HG03432 (cell line): ENCODE measurements at regions not wholly inside any gene's neighbourhood (a gene's known extent, or its start where the extent isn't known, plus 50 kb on each side); places are given as distances from the start of the nearest gene placed in this dataset.
"Not testable (repeated sequence)": the region's sequence is repeated elsewhere in the genome, so short reads cannot be mapped to it uniquely, and the experiment has no call there.

Experiments
- ATAC-seq: cut with Tn5 transposase; IDR thresholded peaks from one replicate; pipeline ENCODE4 v1.9.1; 2021; ENCODE audit warnings: mild to moderate bottlenecking, moderate library complexity; ENCODE audit not compliant: unreplicated experiment

DNA sequence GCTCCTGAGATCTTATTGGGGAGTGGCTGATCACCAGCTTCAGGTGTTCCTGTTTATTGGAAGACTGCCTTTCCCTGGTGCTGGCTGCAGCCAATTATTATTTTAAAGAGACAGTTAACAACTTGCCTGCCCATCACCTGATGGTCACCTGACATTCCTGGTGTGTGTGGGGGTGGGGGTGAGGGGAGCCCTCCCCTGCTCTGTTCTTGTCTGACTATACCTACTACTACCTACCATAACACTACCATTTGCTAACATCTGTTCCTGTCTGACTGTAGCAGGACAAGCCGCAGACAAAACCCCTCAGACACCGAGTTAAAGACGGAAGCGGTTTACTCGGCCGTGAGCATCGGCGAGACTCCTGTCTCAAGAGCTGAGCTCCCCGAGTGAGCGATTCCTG is 54.9 kb upstream of the NBPF3 start:
- ATAC-seq: no peak

DNA sequence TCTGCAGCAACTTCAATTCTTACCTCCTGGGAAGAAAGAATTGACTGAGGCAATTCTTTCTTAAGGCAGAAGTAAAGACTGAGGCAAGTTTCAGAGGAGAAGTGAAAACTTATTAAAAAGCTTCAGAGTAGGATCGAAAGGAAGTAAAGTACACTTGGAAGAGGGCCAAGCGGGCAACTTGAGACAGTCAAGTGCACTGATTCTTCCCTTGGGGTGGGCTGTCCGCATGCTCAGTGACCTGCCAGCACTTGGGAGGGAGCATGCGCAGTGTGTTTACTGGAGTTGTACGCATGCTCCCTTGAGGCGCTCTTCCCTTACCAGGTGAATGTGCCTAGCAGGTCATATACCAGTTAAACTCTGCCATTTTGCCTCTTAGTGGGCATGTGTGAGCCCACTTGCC is 55.3 kb upstream of the NBPF3 start:
- ATAC-seq: no peak

DNA sequence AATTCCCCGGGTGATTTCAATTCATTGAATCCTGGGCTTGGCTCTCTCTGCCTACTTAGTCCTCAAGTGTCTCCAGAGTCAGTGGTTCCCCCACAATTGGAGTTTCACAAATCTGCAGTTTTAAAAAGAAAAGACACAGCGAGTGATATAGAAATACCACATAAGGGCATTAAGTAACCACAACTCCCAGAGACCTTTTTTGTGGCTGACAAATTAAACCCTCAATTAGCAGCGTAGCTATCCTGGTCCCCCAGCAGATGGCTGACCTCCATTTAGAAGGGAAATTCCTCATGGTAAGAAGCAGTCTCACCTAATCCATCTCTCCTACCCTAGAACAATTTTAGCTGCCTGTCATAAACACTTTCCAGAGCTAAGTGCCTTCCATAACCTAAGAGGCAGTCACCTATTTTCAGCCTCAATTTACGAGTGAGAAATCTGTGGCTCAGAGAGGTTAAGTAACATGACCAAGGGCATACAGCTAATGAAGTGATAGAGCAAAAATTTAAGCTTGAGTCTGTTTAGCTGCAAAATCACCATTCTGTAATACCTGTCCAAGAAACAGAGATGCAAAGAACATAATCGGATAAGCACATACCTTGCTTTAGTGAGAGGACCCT is 56.0 kb upstream of the NBPF3 start:
- ATAC-seq: no peak

DNA sequence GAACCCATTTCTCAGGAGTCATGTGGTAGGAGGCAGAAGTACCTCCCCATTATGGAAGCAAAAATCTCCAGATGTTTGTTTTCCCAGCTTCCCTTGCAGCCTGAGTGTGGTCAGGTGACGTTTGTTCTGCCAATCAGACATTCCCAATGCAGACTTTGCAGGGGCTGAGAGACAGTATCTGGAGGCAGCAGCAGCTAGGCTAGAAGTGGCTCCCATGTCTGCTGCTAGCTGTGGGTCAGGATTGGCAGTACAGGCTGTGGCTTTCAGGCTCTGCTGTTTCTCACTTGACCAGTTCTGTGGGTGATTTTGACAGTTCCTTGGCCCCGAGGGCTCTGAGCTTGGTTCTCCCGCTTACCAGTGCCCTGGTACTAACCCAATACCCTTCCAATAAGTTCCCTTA is 58.6 kb upstream of the NBPF3 start:
- ATAC-seq: no peak

DNA sequence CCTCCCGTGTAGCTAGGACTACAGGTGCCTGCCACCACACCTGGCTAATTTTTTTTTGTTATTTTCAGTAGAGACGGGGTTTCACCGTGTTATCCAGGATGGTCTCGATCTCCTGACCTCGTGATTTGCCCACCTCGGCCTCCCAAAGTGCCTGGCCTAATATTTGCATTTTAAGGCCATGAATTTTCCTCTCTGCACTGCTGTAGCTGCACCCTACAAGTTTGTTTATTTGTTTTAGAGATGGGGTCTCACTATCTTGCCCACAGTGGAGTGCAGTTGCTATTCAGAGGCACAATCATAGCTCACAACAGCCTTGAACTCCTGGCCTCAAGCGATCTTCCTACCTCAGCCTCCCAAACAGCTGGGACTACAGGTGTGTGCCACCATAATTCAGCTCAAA is 59.8 kb upstream of the NBPF3 start:
- not testable (repeated sequence) for ATAC-seq

DNA sequence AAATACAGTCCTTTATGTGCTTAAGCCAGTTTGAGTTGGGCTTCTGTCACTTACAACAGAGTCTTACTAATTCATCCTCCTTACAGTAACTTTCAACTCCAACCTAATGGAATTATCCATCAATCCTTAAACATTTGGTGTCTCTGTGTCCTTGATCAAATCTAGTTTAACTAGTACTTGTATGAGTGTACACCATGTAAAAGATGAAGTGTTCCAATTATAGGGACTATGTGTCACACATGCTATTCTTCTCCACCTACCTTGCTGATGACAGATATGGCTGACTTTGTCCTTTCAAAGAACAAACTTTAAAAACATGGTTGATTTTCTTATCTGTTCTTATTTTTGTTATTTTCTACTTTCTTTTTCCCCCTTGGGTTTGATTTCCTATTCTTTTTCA is 60.4 kb upstream of the NBPF3 start:
- ATAC-seq: no peak

DNA sequence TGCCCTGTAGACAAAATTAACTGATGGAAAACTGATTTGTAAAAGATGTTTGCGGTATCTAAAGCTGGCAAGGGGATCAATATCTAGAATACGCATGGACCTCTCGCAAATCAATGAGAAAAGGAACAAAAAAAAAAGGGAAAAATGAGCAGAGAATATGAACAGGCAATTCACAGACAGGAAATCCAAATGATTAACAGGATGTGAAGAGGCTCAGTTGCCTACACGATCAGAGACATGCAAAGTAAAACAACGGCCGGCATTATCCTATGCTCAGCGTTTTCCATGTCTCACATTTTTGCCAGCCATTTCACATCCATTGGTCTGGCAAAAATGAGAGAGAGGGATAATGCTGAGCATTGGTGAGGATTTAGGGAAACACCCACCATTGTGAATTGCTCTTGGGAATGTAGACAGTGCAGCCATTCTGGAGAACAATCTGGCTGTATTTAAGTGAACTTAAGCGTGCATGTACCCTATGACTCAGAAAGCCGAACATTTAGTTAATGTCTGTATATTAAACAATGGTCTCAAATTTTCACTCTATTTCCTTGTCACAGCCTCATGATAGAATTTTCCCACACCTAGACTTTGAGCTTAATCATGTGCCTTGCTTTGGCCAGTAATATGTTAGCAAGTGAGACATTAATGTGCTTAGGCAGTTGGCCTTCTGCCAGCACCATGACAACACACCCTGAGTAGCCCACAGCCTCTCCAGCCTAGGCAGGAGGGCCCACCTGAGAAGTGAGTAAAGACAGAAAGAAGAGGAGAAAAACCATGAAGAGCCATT is 61.0 kb upstream of the NBPF3 start:
- no peak for ATAC-seq

DNA sequence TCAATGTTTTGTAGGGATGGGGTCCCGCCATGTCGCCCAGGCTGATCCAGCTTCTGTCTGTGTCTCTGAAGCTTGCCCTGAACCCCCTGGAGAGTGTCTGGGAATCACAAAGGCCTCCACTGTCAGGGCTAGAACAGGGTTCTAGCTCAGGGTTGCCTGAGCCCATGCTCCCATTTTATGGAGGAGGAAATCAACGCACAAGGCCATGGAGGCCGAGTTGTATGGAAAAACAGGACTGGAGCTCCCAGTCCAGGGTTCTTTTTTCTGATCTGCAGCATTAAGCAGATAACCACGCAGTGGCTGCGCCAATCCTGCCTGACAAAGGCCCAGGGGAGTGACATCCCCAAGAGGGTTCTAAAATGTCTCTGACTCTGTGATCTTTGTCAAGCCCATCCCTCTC is 67.6 kb upstream of the NBPF3 start:
- no peak for ATAC-seq

DNA sequence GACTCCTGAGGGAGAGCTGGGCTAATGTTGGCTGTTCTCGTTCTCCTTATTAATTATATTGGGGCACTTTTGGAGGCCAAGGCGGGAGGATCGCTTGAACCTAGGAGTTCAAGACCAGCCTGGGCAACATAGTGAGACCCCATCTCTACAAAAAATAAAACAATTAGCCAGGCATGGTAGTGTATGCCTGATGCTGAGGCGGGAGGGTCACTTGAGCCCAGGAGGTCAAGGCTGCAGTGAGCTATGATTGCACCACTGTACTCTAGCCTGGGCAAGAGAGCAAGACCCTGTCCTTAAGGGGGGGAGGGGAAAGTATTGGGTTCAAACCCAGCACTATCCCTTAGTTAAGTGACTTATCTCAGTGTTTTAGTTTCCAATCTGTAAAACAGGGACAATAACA is 70.0 kb upstream of the NBPF3 start:
- ATAC-seq: no peak

DNA sequence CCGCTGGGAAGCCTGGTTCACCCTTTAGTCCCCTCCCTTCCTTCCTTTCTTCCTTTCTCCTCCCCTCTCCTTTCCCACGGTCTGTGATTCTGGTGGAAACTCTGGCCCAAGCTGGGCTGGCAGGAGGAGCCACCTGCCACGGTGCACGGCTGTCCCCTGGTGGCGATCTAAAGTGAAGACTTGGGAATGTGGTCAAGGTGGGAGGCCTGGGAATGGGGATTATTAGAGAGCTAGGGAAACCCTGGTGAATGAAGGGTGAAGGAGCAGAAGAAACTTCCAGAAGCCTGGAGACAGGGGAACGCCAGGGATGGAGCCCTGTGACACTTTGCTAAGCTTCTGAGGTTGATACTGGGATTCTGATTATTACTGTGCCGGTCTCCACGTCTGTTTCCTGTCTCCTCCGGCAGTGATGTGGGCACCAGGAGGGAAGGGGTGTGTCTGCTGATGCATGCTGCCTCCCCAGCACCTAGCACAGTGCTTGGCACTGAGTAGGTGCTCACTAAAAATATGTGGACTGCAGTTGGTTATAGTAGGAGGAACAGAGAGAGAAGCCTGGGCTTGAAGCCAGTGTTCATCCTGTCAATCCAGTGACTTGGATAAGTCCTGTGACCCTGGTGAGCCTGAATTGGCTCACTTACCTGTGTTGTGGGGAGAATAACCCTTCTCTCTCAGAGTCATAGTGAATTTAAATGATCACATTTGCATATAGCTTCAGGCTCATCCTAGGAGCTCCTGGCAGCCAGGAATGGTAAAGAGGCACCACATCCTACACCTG is 71.2 kb upstream of the NBPF3 start:
- no peak for ATAC-seq

DNA sequence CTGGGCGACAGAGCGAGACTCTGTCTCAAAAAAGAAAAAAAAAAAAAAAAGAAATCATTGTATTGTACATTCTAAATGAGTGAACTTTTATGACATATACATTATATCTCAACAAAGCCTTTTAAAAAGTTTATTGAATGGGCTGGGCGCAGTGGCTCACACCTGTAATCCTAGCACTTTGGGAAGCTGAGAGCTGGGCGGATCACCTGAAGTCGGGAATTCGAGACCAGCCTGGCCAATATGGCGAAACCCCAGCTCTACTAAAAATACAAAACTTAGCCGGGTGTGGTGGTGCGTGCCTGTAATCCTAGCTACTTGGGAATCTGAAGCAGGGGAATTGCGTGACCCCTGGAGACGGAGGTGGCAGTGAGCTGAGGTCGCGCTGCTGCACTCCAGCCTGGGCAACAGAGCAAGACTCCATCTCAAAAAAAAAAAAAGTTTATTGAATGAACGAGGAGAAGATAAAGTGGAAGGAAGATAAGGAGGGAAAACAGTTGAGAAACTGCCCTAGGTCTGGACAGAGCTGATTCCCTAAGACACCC is 71.9 kb upstream of the NBPF3 start:
- not testable (repeated sequence) for ATAC-seq

DNA sequence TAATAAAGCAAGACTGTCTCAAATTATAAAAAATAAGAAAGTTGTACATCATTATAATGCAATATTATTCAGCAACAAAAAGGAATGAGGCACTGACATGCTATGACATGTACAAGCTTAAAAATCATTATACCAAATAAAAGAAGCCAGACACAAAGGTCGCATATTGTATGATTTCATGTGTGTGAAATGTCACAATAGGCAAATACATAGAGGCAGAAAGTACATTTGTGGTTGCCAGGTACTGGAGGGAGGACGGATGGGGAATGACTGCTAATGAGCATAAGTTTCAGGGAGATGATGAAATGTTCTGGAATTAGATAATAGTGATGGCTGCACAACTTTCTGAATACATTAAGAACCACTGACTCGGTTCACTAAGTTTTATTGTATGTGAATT is 73.6 kb upstream of the NBPF3 start:
- ATAC-seq: no peak

DNA sequence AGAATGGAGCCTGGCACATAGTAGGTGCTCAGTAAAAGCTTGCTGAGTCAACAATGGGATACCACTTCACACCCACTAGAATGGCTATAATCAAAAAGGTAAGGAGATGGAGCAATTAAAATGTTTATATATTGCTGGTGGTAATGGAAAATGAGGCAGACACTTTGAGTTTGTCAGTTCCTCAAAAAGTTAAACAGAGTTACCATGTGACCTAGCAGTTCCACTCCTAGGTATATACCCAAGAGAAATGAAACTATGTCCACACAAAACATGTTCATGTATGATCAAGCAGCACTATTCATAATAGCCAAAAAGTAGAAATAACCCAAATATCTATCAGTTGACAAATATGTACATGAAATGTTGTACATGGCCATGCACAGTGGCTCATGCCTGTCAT is 74.8 kb upstream of the ECE1 start:
- ATAC-seq: no peak

DNA sequence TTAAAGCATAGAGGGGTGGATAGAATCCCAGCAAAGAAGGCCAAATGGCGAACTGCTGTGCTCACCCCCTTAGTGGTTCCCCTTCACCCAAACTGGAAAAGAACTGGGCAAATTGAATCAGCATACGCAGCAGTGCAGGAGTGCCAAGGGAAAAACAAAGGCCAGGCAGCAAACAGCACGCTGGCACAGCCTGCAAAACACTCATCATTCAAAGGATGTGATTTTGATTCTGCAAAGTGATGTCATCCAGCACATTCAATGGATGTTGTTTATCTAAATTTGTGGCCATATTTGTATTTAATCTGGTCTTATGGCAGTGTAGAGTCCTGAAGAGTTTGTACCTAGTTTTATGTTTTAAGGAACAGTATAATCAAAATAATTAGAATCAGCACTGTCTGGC is 71.8 kb upstream of the ECE1 start:
- ATAC-seq: no peak

DNA sequence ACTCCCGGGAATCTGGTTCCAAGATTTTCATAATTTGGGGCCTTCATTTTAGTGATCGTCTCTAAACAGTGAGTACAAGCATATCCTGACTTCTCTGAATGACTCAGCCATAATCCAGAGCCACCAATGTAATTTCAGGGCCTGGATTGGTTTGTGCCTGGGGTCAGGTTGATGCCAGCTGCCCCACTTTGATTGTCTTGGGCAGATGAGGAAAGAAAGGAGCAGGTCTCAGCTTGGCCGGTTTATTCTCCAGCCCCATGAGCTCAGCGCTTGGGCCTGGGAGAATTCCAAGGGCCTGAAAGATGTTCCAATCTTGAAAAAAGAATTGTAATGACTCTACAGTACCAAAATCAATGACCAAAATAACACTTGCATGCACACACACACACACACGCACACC is 71.2 kb upstream of the ECE1 start:
- ATAC-seq: no peak

DNA sequence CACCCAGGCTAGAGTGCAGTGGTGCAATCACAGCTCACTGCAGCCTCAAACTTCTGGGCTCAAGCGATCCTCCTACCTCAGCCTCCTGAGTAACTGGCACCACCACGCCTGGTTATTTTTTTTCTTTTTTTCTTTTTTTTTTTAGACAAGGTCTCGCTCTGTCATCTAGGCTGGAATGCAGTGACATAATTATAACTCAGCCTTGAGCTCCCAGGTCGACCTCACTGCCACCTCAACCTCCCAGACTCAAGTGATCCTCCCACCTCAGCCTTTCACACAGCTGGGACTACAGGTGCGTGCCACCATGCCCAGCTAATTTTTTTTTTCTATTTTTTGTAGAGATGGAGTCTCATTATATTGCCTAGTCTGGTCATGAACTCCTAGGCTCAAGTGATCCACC is 66.9 kb upstream of the ECE1 start:
- ATAC-seq: no peak

DNA sequence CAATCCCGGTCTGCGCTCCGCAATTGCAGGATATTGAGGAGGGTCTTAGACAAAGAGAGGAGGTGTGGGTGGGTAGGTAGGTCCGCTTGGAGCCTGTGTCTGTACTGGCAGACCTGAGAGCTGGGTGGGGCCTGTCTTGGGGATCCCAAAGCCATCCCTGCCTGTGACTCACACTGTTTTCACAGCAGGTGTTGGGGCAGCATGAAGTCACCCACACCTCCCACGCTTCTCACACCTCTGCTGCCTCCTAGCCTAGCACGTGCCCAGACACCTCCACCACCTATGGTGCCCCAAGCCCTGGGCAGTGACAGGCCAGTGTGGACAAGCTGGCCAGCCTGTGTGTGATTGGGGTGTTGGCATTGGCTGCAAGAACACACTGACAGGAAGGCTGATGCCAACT is 65.7 kb upstream of the ECE1 start:
- no peak for ATAC-seq

DNA sequence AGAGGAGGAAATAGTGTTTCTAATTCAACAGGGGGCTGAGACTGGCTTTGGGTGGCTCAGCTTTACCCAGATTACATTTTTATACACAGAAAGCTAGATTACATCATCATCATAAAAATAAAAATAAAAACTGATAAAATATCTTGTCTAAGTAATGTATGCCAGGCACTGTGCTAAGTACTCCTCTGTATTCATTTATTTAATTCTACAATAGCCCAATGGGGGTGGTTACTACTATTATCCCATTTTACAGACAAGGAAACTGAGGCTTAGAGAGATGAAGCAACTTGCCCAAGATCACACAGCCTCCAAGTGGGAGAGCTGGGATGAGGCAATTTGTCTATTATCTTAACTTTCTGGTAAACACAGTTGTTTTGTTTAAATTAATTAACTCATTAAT is 62.3 kb upstream of the ECE1 start:
- ATAC-seq: no peak

DNA sequence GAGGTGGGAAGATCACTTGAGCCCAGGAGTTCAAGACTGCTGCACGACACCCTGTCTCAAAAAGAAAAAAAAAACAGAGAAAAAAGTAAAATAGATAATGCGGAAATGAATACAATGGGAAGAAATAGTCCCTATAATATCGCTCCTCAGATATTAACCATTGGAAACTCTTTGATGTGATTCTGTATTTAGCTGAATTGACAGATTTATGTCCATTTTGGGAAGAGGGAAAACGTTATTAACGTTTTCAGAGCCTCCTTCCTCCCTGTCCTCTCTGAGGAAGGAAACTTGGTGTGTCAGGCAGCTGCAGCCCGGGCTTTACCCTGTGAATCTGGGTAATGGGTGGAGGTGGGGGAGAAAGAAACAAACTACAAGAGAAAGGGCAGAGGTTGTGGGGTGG is 61.6 kb upstream of the ECE1 start:
- no peak for ATAC-seq

DNA sequence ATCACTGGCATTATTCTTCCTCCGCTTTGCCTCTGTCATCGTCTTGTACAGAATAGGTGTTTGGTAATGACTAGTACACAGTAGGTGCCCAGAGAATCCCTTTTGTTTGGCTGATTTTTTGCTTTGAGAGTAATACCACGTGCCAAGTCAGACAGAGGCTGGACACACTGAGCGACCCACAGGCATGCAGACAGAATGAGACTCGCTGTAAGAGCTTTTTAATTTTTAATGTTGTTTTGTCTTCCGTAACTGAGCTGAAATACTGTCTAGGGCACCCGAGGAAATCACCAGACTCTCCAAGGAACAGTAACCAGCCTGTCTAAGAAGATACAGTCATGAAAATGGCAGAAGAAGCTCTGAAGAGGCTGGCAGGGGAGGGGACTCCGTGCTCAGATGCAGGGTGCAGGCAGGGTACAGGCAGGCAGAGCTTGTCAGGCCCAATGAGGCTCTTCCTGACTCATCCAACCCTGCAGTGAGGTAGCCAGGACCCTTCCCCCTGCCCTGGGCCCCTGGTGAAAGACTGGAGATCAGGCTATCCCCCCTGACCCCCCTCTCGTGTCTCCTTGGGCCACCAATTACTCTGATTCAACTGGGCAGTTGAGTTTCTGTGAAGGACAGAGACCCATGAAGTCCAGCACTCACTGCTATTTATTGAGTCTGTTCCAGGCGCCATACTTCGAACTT is 60.1 kb upstream of the ECE1 start:
- no peak for ATAC-seq

DNA sequence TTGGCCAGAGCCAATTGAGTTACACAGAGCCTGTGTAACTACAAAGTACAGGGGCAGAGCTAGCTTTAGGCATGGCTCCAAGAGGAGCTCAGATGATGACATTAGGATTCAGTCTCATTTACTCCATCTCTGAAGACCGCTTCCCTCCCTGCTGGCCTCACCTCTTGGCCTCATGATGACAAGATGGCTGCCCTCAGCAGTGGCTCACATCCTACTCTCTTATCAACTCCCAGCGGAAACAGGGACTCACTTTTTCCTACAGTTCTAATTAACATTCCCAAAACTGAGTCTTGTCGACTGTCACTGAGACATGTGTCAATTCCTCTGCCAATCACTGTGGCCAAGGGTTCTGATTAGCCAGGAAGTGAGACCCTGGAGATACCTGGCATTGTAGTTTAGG is 59.4 kb upstream of the ECE1 start:
- ATAC-seq: no peak
